ENCODE measurements at regions not wholly inside any gene's neighbourhood (a gene's known extent, or its start where the extent isn't known, plus 50 kb on each side); places are given as distances from the start of the nearest gene placed in this dataset.

- no peak for DNase-seq
- 85 to 91% methylated on average over 6 of the region's 6 CpGs for WGBS, 2 donors
- Histone ChIP-seq H3K27ac (no peak overlapping the region), H3K27me3 (no peaks in the 10 kb centered on the region), H3K9me3 (no peaks in the 10 kb centered on the region), H3K4me3 (replicated peaks in 1 of 3) (no peak overlapping the region), H3K36me3 (no peaks in the 10 kb centered on the region), H3K4me1 (no peaks in the 10 kb centered on the region)
- TF ChIP-seq, protein P1, sequence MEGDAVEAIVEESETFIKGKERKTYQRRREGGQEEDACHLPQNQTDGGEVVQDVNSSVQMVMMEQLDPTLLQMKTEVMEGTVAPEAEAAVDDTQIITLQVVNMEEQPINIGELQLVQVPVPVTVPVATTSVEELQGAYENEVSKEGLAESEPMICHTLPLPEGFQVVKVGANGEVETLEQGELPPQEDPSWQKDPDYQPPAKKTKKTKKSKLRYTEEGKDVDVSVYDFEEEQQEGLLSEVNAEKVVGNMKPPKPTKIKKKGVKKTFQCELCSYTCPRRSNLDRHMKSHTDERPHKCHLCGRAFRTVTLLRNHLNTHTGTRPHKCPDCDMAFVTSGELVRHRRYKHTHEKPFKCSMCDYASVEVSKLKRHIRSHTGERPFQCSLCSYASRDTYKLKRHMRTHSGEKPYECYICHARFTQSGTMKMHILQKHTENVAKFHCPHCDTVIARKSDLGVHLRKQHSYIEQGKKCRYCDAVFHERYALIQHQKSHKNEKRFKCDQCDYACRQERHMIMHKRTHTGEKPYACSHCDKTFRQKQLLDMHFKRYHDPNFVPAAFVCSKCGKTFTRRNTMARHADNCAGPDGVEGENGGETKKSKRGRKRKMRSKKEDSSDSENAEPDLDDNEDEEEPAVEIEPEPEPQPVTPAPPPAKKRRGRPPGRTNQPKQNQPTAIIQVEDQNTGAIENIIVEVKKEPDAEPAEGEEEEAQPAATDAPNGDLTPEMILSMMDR (IDR thresholded peaks at IDR 0.05): no peak
- no peak for TF ChIP-seq POLR2A (IDR thresholded peaks at IDR 0.05)
- intact Hi-C loops (cut with DNase I): no loop called here
These were observed 562.1 kb downstream of the TMA16 start for GRCh38 chr4:164056426-164057142.

GRCh38 chr4:164058776-164059445 lies 564.4 kb downstream of the TMA16 start:
- Histone ChIP-seq H3K36me3 (no peaks in the 10 kb centered on the region), H3K27ac (no peak overlapping the region), H3K9me3 (no peaks in the 10 kb centered on the region), H3K4me3 (replicated peaks in 1 of 3) (no peak overlapping the region), H3K4me1 (no peaks in the 10 kb centered on the region), H3K27me3 (no peaks in the 10 kb centered on the region)
- TF ChIP-seq POLR2A (IDR thresholded peaks at IDR 0.05): no peak
- TF ChIP-seq, protein P1 (IDR thresholded peaks at IDR 0.05): no peak
- WGBS, 2 donors: 86 to 92% methylated on average over 5 of the region's 5 CpGs
- DNase-seq: no peak
- intact Hi-C loops (cut with DNase I): no loop called here

GRCh38 chr4:164060456-164060855 lies 566.0 kb downstream of the TMA16 start:
- intact Hi-C loops (cut with DNase I): no loop called here
- WGBS, 2 donors: 72 to 75% methylated on average over 3 of the region's 3 CpGs
- no peaks in the 10 kb centered on the region for H3K9me3 ChIP-seq
- H3K36me3 ChIP-seq: no peaks in the 10 kb centered on the region
- no peak overlapping the region for H3K4me3 ChIP-seq (replicated peaks in 1 of 3)
- no peak for TF ChIP-seq POLR2A (IDR thresholded peaks at IDR 0.05)
- TF ChIP-seq, protein P1 (IDR thresholded peaks at IDR 0.05): no peak
- no peaks in the 10 kb centered on the region for H3K27me3 ChIP-seq
- DNase-seq: no peak
- no peaks in the 10 kb centered on the region for H3K4me1 ChIP-seq
- no peak overlapping the region for H3K27ac ChIP-seq

DNA sequence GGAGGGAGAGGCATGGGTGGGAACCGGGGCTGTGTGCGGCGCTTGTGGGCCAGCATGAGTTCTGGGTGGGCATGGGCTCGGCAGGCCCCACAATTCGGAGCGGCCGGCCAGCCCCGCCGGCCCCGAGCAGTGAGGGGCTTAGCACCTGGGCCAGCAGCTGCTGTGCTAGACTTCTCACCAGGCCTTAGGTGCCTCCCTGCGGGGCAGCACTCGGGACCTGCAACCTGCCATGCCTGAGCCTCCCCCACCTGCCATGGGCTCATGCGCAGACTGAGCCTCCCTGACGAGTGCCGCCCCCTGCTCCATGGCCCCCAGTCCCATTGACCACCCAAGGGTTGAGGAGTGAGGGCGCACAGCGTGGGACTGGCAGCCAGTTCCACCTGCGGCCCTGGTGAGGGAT lies 573.9 kb downstream of the TMA16 start:
- intact Hi-C loops (cut with DNase I): no loop called here
- Histone ChIP-seq H3K27ac (no peak overlapping the region), H3K4me3 (replicated peaks in 1 of 3) (no peak overlapping the region), H3K36me3 (no peaks in the 10 kb centered on the region), H3K27me3 (no peaks in the 10 kb centered on the region), H3K9me3 (no peaks in the 10 kb centered on the region), H3K4me1 (no peaks in the 10 kb centered on the region)
- no peak for TF ChIP-seq POLR2A (IDR thresholded peaks at IDR 0.05)
- TF ChIP-seq, protein P1 (IDR thresholded peaks at IDR 0.05): no peak
- 90 to 97% methylated on average over 6 to 15 of the region's 18 CpGs for WGBS, 2 donors
- no peak for DNase-seq

GRCh38 chr4:164070625-164071024 lies 576.1 kb downstream of the TMA16 start:
- no peak overlapping the region for H3K27ac ChIP-seq
- intact Hi-C loops (cut with DNase I): no loop called here
- WGBS, 2 donors: 72 to 80% methylated on average over 4 of the region's 4 CpGs

More at GRCh38 chr4:164070625-164071024, 576.1 kb downstream of the TMA16 start:
- Histone ChIP-seq H3K9me3 (no peaks in the 10 kb centered on the region), H3K27me3 (no peaks in the 10 kb centered on the region), H3K4me1 (no peaks in the 10 kb centered on the region), H3K4me3 (replicated peaks in 1 of 3) (no peak overlapping the region), H3K36me3 (no peaks in the 10 kb centered on the region)
- no peak for DNase-seq
- TF ChIP-seq, protein P1 (IDR thresholded peaks at IDR 0.05): no peak
- no peak for TF ChIP-seq POLR2A (IDR thresholded peaks at IDR 0.05)
